HG03175 (cell line): ENCODE measurements at regions not wholly inside any gene's neighbourhood (a gene's known extent, or its start where the extent isn't known, plus 50 kb on each side); places are given as distances from the start of the nearest gene placed in this dataset.

ENCODE experiments used
- ATAC-seq: cut with Tn5 transposase; IDR thresholded peaks from one replicate; pipeline ENCODE4 v1.9.1; 2021; ENCODE audit warnings: mild to moderate bottlenecking, moderate library complexity; ENCODE audit not compliant: unreplicated experiment

DNA sequence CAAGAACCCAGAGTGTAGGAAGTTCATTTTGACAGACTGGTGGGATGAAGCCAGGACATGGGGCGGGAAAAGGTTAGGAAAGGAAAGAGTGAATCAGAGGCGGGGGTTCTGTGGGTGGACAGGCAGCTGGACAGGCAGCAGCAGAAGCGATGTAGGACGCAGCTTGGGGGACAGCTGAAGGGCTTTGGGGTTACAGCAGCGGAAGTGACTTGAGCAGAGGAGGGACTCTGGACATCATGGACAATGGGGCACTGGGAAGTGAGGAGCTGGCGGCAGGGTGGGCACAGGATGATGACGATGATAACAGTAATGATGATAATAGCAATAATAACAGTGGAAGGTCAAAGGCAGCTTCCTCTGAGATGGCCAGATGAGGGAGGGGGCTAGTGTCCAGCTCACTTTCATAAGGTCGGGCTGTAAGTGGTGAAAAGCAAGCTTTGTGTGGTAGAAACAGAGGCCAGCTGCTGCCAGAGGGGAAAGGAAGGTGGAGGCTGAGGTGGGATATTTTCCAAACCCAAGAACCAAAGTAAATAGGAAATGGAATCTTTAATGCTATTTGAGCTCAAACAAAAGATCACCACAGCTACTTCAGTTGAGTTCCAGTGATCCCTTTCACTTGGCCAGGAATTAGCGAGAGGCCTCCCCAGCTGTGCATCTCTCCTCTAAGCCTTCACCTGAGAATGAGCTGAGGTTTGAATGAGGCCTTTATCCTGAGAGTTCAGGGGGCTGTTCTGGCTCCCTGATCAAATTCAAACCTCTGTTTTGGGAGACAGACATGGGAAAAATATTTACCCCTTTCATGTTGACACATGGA is 433.5 kb downstream of the DHX35 start:
- no peak for ATAC-seq

GRCh38 chr20:39394461-39394860 is 432.3 kb downstream of the DHX35 start:
- no peak for ATAC-seq

- ATAC-seq: no peak
These were observed 428.0 kb downstream of the DHX35 start for GRCh38 chr20:39390186-39390585.

GRCh38 chr20:39381595-39381994 is 419.5 kb downstream of the DHX35 start:
- ATAC-seq: no peak

DNA sequence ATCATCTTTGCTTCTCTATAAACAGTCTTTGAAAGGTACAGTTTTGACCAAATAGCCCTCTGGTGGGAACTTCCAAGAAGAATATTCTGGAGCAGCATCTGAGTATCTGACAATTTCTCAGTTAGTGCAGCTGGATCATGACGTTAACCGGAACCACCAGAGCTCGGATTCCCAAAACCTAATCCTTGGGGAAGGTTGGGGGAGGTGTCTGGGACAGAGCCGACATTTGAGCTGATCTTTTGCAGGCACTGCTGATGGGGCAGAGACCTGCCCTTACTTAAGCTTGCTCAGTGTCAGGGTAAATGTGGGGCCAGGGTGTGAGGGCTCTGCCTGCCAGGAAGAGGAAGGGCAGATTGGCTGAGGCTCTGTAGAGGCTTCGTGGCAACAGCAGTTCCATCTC is 416.6 kb downstream of the DHX35 start:
- no peak for ATAC-seq

GRCh38 chr20:39376788-39377187 is 414.6 kb downstream of the DHX35 start:
- ATAC-seq: no peak

DNA sequence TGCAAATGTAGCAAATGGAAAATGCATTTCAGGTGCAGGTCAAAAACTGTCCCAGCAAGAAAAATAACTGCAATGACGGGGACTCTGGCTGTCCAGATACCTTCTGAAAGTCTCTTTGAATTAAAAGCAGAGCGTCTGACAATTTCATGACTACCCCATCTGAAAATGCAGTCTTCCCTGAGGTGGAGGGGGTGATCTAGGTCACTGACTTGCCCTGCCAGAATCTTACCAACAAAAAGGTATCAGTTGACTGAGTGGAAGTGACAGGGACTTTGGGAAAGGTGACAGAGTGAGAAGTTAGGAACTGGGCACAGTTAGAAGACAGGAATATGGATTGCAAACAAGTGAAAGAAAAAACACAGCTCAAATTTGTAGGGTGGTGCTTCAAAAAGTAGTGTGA is 402.2 kb downstream of the DHX35 start:
- ATAC-seq: no peak

DNA sequence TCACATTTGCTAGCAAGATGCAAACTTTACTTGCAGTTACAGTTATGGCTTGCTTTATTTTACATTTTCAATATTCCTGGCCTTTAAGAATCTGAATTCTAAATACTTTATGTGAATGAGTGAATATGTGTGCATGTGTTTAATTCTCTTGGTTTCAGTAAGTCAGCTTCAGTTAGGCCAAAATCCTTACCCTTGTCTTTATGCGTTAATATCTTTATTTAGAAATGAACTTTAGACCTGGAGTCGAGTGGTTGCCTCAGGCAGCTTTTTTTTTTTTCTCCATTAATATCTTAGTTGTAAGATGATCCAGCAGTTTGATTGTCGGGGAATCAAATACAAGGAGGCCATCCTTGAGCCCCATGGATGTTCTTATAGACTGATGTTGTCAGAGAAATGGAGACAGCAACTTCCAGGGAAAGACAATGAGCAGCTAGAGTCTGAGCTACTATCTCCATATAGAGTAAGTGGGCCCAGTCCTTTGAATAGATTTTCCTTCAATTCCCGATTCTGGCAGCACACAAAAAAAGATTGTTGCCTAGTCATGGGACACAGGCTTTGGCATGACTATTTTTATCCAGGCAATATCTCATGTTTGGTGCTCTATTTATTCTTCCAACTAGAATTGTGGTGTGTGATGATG is 398.0 kb downstream of the DHX35 start:
- ATAC-seq: no peak

- ATAC-seq: peak; percentile 50
These were observed 395.9 kb downstream of the DHX35 start for GRCh38 chr20:39358052-39358451.

DNA sequence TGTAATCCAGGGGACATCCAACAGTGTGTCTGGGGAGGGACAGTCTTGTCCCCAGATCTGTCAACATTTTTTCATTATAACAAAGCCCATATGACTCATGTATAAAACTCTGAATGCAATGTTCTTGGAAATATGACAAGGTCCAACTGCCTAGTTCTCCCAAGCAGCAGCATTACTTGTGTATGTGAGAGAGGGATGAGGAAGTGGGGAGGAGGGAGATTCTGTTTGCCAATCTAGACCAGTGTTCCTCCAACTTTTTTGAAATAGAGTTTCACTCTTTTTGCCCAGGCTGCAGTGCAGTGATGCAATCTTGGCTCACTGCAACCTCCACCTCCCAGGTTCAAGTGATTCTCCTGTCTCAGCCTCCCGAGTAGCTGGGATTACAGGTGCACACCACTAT is 394.8 kb downstream of the DHX35 start:
- no peak for ATAC-seq

DNA sequence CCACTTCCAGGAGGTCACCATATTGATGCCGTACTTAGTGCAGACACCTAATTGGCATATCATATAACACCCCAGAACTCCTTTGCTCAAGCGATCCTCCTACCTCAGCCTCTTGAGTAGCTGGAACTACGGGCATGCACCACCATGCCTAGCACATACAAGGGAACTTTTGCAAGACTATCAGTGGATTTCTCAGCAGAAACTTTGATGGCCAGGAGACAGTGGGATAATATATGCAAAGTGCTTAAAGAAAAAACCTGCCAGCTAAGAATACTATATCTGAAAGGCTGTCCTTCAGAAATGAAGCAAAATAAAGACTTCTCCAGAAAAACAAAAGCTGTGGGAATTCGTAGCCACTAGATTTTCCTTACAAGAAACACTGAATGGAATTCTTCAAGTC is 387.1 kb downstream of the DHX35 start:
- ATAC-seq: no peak

DNA sequence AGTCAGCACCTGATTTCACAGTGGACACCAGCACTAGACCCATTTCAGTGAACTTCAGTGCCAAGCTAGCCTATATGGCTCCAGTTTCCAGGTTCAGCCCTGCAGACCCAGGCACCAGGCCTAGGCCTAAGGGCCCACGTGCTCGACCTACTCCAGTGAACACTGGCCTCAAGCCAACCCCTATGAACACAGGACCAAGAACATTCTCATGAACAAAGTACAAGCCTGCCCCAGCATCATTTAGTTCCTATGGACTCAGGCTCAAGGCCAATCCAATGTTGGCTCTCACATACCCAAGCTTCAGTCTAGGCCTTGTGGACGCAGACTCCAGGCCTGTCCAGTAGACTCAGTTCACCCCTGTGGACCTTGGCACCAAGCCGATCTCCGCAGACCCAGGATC is 385.5 kb downstream of the DHX35 start:
- ATAC-seq: no peak

DNA sequence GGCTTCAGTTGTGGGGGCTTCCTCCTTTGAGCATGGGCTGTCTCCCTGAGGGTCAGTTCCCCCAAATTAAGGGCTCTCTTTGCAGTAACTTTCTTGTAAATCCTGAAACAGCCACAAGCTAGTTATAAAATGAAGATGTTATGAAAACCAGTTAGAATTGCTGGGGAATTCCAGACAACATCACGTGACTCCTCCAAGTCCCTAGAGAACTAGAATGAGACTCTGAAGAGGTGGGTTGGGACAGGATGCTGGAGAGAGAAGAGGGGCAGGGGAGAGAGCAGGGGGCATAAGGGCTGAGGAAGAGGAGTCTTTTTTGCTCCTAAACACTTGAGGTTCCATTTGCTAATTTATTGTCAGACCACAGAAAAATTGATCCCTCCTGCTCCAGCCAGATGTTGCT is 380.3 kb downstream of the DHX35 start:
- no peak for ATAC-seq

- peak; percentile 99 for ATAC-seq
These were observed 376.6 kb downstream of the DHX35 start for GRCh38 chr20:39338469-39339376.

DNA sequence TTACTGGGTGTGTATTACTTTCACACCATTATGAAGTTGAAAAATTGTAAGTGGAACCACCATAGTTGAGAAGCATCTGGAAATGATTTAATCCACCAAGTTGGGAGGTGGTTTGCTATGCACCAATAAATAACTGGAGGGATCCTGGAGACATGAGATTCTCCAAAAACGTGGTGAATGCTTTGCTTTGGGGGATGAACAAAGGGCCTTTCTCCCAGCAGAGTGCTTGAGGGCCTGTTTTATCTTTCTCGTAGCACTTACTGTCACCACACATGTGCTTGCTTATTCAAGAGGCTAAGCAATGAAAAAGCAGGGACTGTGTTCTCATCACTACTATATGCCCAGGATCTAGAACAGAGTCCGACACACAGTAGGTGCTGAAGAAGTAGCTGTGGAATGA is 371.1 kb downstream of the DHX35 start:
- ATAC-seq: no peak

DNA sequence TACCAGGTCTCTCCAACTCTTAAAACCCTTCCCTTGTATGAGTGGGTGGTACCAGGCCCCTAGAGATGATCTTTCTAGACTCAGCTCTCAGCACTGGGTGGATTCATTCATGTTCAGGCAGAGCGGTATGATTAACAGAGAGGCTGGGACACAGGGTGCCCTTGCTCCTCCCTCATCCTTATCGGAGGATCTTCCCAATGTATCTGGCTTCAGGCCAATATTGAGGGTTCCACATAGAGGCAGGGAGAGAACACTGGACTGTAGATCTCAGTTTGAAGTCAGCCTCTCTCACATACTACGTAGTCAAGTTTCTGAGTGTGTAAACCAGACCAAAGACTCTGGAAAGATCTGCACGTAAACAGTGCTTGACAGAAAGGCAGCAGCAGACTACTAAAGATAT is 366.2 kb downstream of the DHX35 start:
- no peak for ATAC-seq

DNA sequence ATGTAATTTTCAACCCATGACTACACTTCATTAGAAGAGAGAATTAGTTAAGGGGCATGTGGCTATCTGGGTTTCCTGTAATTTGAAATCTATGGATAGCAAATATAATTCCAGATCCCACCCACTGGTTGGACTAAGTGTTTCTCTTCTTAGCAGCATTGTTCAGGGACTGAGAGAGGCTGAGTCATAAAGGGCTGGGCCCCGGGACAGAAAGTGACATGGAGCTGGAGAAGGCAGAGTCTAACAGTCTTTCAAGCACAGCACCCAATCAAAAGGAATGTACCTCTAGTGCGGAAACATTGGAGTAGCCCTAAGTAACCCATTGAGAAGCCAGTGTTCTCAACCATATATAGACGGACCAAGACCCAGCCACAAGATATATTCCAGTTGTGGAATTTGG is 363.9 kb downstream of the DHX35 start:
- ATAC-seq: no peak

- no peak for ATAC-seq
These were observed 356.8 kb downstream of the DHX35 start for GRCh38 chr20:39318911-39319310.

- no peak for ATAC-seq
These were observed 350.5 kb downstream of the DHX35 start for GRCh38 chr20:39312676-39313075.

DNA sequence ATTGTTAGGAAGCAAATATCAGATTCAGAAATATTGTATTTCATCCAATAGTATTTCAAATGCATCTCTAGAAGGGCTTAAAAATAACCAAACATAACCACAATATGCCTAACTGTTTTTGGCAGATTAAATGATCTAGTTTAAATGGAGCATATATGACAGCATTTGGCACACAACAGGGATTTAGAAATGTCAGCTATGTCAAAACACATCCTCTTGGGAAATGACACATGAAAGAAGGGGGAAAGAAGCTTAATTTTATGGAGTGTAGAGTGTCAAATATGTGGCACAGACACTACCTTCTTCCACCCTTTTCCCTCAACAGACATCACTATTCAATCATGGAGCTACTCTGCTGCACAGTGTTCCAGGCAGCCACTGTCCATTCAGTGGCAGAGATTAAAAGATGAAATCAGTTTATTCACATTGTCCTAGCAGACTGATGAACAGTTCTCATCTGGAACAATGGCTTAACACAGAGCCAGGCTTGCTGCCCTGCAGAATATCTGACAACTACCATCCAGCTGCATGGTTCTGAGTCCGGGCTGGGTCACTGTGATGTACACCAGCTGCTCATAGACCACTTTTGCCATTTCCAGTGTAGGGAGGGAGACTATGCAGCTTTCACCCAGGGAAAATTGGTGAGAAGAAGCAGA is 349.8 kb downstream of the DHX35 start:
- no peak for ATAC-seq

DNA sequence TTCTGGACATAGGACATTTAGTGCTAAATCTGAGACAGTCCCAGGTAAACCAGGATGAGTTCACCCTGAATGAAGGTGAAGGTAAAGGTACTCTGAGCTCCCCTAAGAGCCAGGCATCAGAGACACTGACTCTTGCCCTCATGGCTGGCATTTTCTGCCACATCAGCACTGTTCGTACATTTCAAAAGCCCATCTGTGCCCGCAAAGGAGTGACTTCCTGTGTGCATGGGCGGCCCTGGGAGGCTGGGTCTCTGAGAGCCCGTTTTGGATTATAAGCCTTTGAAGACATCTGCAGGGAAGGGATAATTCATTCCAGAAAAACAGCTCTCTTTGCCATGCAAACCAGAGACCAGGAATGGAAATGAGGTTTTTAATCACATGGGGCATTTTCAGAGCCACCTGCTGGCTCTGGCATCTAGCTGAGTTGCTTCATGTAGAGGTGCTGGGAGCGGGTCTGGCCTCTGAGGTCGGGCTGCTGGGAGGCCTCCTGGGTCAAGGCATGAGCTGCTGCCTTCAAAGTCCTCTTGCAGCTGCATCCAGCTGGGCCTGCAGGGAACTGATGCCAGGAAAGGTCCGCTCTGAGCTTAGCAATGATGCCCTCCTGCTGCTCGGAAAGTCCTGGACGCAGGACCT is 348.3 kb downstream of the DHX35 start:
- no peak for ATAC-seq
